Muscle of back (tissue), 3 donors: ENCODE measurements at regions not wholly inside any gene's neighbourhood (a gene's known extent, or its start where the extent isn't known, plus 50 kb on each side); places are given as distances from the start of the nearest gene placed in this dataset.
"Not testable (repeated sequence)": the region's sequence is repeated elsewhere in the genome, so short reads cannot be mapped to it uniquely, and the experiment has no call there.

Experiments
- DNase-seq, 3 donors: peaks; one replicate each; pipeline versions ENCODE4 v3.0.0 to v3.0.0-alpha.2; 2013

DNA sequence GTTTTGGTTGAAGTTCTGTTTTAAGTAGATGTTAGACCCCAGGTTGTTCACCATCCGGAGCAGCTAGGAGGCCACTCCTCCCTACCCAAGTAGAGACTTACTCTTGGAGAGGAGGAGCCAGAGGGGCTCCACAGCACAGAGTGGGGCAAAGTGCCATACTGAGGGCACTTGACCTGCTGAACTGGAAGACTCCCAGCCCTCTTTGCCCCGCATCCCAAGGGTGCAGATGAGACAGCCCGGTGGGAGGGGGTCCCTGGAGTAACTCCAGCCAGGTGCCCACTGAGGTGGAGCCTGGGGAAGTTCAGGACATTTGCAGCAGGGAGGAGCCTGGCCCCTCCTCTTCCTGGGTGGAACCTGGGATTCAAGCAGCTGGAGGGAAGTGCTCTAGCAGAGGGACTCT is 102.1 kb upstream of the GPR6 start:
- DNase-seq, result no peak

DNA sequence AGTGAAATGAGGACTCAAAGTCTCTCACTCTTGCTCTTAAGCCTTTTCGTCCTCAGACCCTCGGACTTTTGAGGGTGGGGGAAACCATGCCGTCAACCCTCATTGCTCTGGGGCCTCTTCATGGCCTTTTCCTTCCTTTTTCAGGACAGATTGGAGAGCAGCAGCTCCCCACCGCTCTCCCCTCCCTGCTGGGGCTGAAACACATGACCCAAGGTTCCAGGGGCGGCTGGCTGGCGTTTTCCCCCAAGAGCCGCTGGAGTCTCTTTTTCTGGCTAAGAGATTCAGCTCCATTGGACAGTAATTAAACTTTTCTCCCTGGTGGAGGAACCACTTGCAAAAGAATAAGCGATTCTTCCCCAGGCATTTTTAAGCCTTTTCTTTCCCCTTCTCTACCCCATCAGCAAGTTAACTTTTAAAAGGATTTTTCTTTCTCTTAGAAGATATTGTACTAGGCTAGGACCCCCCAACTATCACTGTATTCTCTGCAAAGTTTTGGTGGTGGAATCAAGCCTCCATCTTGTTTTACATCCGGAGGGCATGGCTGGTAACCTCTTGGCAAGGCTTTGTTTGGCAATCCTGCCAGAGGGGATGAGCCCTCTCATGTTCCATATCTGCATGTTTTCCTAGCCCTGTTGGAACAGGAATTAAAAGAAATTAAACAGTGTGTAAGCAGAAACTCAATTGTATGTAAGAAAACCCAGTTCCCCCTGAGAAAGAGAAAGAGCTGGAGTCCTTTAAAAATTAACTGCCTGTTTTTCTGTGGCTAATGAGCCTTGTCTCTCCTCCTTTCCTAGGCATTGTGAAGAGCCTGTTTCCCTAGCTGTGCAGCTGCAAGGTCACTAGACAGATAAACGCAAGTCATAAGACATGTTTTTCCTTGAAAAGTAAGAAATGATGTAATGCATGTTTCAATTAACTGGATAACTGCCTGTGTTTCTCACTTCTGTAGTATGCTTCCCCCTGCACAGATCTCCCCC is 100.8 kb upstream of the GPR6 start:
- no peak for DNase-seq

DNA sequence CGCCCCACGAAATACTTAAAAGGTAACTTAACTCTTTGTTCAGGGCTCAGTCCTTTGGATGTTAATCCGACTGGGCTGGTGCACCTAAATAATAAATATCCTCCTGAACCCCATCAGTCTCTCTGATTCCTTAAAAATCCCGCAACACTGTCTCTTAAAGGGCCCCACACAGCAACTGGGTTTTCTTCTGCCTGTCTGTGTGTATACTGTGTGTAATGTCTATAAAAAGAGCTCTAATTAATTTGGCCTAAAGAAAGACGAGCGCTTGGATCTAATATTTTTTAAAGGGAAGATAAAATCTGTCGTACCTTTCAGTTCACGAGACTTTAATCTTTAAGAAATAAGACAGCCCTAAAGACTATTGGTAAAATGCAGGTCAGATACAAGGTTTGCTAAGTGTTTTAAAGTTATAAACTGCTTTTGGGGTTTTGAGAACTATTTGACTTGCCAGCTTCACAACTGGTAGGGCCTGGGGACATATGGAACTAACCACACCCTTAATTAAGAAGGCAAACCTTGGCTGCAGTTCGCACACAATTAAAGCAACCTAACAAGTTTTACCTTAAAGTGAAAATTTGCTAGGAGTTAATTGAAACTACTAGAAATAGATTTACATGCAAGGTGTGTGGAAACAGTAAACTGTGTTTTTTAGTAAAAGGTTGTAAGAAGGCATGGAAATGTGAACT is 100.0 kb upstream of the GPR6 start:
- DNase-seq, result not testable (repeated sequence)

DNA sequence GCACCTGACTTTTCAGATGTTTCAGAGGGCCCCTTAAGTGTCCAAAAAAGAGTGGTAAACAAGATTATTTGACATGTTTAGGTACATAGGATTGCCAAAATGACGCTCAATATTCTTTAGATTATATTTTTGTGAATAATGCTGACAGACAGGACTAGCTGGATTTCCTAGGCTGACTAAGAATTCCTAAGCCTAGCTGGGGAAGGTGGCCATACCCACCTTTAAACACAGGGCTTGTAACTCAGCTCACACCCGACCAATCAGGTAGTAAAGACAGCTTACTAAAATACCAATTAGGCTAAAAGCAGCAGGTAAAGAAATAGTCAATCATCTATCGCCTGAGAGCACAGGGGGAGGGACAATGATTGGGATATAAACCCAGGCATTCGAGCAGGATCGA is 99.0 kb upstream of the GPR6 start:
- DNase-seq, result not testable (repeated sequence)

DNA sequence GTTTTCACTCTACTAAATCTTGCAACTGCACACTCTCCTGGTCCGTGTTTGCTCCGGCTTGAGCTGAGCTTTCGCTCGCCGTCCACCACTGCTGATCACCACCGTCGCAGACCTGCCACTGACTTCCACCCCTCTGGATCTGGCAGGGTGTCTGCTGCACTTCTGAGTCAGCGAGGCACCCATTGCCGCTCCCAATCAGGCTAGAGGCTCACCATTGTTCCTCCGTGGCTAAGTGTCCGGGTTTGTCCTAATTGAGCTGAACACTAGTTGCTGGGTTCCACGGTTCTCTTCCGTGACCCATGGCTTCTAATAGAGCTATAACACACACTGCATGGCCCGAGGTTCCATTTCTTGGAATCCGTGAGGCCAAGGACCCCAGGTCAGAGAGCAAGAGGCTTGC is 98.6 kb upstream of the GPR6 start:
- no peak for DNase-seq

DNA sequence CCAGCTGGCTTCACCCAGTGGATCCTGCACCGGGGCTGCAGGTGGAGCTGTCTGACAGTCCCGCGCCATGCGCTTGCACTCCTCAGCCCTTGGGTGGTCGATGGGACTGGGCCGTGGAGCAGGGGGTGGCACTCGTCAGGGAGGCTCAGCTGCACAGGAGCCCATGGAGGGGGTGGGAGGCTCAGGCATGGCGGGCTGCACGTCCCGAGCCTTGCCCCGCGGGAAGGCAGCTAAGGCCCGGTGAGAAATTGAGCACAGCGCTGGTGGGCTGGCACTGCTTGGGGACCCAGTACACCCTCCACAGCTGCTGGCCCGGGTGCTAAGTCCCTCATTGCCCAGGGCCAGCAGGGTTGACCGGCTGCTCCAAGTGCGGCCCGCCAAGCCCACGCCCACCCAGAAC is 97.0 kb upstream of the GPR6 start:
- not testable (repeated sequence) for DNase-seq

DNA sequence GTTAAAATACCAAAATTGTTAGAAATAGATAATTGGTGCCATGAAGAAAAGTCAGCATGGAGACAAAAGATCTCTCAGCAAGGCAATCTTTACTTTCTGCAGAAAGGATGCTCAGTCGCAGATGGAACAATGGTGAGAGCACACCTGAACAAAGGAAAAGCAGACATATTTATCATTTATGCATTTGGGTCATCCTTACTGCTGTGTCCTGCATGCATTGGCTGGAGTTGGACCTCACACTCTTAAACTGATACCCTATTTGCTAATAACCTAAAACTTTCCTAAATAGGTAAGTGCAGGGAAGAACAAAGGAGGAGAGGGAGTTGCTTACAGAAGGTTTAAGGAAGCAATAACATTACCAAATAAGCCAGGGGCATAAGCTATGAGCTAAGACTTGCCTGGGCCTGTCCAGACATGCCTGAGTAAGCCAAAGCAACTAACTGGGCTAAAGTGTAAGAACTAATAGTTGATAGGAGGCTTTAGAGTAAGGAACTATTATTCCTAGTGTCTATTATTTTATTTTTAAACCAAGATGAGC is 96.1 kb upstream of the GPR6 start:
- DNase-seq, result not testable (repeated sequence)

DNA sequence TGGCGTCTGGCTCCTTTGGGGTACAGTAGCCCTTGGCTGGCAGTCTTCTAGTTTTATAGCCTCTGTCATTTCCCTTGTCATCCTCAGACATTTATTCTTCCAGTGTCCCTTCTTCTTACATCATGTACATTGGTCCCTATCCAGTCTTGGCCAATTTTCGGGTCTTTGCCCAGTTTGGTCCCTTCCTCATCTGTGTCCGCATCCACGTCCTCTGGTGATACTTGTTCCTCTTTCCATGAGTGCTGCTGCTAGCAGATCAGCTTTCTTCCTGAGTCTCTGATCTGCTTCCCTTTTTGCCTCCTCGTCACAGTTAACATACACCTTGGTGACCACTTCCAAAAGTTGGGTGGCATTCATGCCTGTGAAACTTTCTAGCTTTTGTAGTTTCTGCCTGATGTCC is 86.2 kb upstream of the GPR6 start:
- peak in 2 of 3 donors; percentile 8 to 30 for DNase-seq

DNA sequence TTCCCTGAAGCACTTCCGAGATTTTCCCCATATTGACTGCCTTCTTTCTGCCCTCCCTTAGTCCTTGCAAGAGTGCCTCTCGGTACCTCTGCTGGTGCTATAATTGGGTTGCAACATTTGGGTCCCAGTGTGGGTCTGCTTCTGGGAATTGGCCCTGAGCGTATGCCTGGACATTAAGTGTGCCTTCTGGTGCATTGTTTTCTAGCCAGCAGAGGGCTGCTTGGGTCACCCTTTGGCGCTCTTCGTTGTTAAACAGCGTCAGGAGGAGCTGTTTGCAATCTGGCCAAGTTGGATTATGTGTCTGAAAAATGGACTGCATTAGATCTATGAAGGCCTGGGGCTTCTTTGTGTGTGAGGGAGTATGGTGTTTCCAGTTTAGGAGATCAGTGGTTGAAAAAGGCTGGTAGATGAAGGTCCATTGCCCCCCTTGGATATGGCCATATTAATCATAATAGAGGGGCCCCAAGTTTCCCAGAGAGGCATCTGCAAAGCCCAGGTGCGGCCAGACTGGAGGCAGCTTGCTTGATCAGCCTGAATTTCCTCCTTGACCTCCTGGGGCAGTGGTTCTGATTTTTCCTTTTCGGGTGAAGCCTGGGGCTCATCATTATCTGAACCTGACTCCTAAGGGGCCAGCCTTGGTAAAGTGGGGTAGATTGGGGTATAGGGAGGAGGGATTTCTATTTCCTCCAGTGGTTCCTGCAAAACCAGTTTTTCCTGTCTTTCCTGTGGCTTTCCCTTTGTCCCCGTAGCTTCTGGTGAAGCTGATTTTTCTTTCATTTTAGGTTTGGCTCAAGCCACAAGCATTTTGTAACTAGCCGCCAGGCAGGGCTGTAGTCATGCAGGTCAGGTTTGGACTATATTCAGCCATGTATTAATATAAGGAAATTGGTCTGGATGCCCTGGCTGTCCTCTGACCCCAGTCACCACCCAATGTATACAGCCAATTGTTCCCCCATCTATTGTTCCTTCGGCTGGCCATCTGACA is 85.4 kb upstream of the GPR6 start:
- DNase-seq, result no peak

DNA sequence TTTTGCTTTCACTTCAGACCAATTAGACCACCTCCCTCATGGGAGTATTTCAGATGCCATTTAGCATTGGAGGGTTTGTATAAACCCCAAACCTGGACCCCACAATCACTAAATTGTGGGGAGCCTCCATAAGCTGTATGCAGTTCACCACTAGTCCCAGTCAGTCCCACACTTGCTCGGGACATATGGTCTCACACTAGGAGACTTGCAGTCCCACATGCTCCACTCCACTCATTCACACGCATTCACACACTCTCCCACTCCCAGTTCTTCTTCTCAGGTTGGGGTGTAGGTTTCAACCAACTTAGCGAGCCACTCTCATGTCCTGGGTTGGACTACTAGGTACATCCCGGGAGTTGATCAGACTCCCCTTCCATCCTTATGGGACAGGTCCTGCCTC is 84.5 kb upstream of the GPR6 start:
- DNase-seq, result no peak

DNA sequence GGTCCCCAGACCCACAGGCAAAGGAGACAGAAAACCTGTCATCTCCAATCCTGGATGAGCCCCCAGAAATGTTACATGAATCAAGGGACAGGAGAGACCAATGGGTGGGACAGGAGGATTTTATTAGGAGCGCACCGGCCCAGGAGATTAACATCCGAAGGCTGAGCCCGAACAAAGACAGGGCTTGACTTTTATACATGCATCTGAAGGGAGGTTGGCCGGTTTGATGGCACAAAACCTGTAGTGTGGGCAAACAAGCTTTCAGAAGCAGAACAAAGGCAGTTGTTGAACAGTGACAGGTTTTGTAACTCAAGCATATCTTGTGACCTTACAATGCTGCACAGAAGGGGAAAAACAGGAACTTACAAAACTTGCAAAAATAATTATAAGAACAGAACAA is 83.9 kb upstream of the GPR6 start:
- DNase-seq, result no peak

DNA sequence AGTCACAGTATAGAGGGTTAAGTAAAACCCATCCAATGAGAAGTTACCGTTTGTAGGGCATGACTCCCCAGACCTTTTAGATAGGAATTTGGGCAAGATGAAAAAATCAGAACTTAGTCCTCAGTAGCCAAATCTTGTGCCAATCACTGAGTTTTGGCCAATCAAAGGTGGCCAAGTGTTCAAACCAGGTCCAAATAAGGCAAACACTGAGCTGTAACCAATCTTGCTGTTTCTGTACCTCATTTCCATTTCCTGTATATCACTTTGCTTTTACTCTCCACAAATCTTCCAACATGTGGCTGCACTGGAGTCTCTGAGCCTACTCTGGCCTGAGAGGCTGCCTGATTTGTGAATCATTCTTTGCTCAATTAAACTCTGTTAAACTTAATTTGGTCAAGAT is 81.8 kb upstream of the GPR6 start:
- DNase-seq, result no peak

DNA sequence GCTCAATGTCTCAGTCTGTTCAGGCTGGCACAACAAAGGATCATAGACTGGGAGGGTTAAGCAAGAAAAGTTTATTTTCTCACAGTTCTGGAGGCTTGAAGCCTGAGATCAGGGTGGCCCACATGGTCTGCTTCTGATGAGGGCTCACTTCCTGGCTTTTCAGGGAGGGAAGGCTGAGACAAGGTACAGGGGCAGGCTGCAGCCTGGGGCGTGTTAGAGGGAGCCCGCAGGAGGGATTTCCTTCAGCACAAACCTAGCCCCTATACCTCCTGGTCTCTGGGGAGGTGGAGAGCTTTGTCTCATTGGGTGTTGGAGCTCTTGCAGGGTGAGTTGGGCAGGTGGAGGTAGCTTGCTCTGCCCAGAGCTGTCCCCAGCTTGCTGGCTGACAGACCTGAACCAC is 81.1 kb upstream of the GPR6 start:
- no peak for DNase-seq

DNA sequence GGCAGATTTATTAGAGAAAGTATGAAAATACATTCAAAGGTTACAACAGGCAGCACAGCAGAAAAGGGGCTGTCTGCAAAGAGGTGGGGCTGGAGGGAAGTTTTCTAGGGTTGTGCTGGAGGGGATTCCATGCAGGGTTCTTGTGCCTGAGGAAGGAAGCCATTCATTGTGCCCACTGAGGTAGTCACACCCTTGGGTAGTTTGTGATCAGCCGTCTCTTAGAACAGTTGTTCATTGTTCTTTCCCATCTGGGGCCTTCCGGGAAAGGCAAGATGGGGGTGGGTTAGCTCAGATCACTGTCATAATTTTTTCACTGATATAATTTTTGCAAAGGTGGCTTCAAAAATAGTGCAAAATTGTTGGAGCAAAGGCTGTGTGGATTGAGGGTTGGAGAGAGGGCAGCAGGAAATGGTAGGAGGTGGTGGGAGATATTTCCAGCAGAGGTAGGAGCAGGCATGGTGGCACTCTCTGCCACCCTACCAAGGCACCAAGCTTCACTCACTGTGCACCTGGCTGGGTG is 80.5 kb upstream of the GPR6 start:
- no peak for DNase-seq

DNA sequence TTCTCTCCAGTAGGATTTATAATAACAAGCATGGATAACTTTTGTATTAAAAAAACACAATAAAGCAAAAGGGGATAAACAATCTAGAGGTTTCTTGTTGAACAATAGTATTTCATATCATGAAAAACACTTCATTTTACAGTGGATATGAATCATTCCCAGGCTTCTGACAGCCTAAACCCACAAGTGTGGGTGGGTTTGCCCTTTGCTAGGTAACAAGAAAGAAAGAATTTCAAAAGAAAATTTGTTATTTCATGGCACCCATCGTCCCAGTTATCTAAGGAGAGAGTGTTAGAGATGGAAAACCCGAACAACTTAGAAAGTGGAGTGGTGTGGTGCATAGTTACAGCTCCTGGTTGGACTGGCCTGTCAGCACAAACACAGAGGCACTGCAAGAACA is 76.1 kb upstream of the GPR6 start:
- no peak for DNase-seq

DNA sequence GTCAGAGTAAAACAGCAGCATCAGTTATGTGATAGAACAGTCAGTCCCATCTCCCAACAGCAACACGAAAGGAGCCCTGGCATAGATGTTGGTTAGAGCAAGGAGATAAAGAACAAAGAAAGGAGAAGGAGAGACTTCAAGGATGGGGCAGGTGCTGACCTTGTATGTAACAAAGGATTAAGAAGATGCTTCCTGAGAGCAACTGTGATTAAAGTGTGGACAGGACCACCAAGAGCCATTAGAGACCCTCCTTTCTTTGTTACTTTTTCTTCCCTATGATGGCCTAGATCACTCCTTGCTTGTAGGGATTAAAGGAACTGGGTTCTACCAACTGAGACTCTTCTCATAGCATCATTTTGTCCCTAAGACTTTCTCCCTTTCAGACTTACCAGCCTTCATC is 75.2 kb upstream of the GPR6 start:
- no peak for DNase-seq

DNA sequence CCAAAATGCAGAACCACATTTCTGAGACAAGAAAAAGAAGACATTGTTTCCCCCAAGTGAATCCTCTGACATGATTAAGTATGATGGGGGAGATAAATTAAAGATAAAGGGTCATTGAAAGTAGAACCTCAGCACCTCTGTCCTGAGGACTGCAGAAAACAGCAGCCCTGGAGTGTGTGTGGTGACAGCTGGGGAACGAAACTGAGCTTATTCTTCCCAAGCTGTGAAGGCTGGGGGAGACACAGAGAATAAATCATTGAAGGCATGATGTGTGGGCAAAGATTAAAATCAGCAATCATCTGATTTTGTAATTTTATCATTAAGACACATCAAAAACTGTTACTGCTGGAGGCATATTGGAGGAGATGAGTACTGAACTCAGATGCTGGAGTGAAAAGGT is 67.5 kb upstream of the GPR6 start:
- DNase-seq, result no peak

DNA sequence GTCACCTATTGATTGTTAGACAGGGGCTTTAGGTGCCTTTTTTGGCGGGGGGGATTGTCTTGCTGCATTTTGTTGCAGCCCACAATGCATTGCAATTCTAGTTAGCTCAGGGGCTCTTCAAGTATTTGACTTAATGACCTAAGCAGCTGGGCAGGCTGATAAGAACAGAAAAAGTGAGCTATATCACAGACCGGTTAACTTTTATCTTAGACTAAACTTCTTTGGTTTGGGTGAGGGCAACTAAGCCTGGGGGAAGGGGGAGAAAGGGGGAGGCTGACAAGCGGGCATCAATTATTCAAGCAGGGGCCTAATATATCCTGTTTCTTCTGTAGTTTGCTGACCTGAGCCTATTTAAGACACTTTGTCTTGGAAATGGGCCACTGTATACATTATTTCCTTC is 66.0 kb upstream of the GPR6 start:
- DNase-seq, result no peak

DNA sequence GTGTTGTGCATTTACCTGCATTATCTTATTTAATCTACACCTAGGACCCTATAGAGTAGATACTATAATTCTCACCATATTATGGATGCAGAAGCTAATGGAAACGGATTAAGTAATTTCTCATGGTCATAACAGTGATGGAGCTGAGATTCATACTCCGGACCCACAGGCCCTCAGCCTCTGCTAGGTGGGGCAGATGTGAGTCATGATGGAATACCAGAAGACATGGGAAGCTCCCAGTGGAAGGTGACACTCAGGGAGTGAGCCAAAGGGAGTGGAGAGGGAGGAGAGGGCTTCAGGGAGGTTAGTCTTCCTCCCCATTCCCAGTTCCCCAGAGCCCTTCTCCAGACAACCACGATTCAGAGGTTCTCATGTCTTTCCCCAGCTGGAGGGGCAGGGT is 65.2 kb upstream of the GPR6 start:
- no peak for DNase-seq

DNA sequence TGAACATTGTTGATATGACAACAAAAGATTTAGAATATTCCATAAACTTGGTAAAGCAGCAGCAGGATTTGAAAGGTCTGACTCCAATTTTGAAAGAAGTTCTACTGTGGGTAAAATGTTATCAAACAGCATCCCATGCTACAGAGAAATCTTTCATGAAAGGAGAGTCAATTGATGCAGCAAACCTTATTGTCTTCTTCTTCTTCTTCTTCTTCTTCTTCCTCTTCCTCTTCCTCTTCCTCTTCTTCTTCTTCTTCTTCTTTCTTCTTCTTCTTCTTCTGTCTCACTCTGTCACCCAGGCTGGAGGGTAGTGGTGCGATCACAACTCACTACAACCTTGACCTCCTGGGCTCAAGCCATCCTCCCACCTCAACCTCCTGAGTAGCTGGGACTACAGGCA is 62.4 kb upstream of the GPR6 start:
- not testable (repeated sequence) for DNase-seq

DNA sequence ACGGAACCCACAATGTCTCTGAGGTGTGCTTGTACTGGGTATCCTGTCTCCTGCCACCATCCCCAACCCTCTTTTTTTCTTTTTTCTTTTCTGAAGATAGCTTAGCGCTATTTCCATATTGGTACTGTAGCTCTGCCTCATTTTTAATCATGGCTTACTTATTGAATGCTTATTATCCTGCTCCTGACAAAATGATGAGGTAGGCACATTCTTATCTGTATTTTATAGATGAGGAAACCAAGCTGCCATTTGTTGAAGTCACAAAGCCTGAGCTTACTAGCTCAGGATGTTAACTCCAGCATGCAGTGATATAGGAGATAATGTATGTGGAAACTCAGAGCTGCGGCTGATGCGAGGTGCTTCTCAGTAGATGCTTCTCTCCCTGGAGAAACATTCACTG is 61.4 kb upstream of the GPR6 start:
- no peak for DNase-seq

DNA sequence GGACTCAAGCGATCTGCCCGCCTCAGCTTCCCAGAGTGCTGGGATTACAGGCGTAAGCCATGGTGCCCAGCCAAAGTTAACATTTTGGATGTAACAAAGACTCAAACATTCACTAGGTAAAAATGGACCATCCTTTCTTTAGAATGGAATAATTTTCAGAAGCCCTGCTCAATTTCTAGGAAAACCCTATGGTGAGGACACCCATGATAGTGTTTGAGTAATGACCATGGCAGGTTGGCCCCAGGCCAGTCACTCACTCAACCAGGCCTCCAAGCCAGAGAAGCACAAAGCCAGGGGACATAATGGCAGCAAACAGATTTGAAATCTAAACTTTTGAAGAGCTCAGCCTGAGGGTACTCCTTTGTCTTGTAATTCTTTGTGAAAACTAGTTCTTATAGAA is 59.9 kb upstream of the GPR6 start:
- DNase-seq, result no peak
